Lower lobe of right lung (tissue), 2 donors: ENCODE measurements at regions not wholly inside any gene's neighbourhood (a gene's known extent, or its start where the extent isn't known, plus 50 kb on each side); places are given as distances from the start of the nearest gene placed in this dataset.

Source experiments
- ATAC-seq, 2 donors: fragments of 200-7000 bp; cut with Tn5 transposase; one replicate each; pipeline ENCODE4 v1.9.1; 2020 to 2022; ENCODE audit warnings: mild to moderate bottlenecking in 2 of 2, moderate library complexity in 2 of 2
- DNase-seq: peaks from one replicate; pipeline ENCODE4 v3.0.0-alpha.2; 2020
- H3K27ac ChIP-seq: fragments of 200-600 bp; one replicate; pipeline ENCODE4 v1.8.0; 2022
- H3K27me3 ChIP-seq: fragments of 200-600 bp; one replicate; pipeline ENCODE4 v1.8.0; 2022; ENCODE audit warnings: low read depth
- H3K36me3 ChIP-seq: fragments of 200-600 bp; one replicate; pipeline ENCODE4 v1.8.0; 2022; ENCODE audit warnings: mild to moderate bottlenecking
- H3K4me1 ChIP-seq: fragments of 200-600 bp; one replicate; pipeline ENCODE4 v1.8.0; 2022
- H3K4me3 ChIP-seq: fragments of 200-600 bp; one replicate; pipeline ENCODE4 v1.8.0; 2022; ENCODE audit warnings: mild to moderate bottlenecking
- H3K9me3 ChIP-seq: fragments of 200-600 bp; one replicate; pipeline ENCODE4 v1.8.0; 2022
- CTCF ChIP-seq: fragments of 200-600 bp; IDR thresholded peaks from one replicate; pipeline ENCODE4 v1.8.0; 2022; ENCODE audit warnings: antibody characterized with exemption, mild to moderate bottlenecking
- intact Hi-C: fragments of 100-400 bp; cut with DNase I; formaldehyde crosslinking; loops from one replicate; pipeline ENCODE4 v1.11.0; 2022
- donor health status: DM: no; HTN: yes; CAD: no; lungs with severe emphysema.

DNA sequence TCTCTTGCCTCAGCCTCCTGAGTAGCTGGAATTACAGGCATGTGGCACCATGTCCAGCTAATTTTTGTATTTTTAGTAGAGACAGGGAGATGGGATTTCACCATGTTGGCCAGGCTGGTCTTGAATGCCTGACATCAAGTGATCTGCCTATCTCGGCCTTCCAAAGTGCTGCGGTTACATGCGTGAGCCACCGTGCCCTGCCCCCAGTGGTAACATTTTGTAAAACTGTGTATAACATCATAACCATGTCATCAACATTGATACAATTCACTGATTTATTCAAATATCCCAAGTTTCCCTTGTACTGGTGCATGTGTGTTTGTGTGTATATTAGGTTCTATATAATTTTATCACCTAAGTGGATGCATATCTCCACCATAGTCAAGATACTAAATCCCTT lies 70.0 kb downstream of the PDCL3 start:
- H3K36me3 ChIP-seq, result no peaks in the 10 kb centered on the region
- H3K4me1 ChIP-seq, result no peaks in the 10 kb centered on the region
- DNase-seq, result no peak
- no peak overlapping the region for H3K27ac ChIP-seq
- no peaks in the 10 kb centered on the region for H3K9me3 ChIP-seq
- ATAC-seq, result no peak
- H3K27me3 ChIP-seq, result no peaks in the 10 kb centered on the region
- no peak overlapping the region for H3K4me3 ChIP-seq
- intact Hi-C loops, result no loop called here
- no peak for TF ChIP-seq CTCF

DNA sequence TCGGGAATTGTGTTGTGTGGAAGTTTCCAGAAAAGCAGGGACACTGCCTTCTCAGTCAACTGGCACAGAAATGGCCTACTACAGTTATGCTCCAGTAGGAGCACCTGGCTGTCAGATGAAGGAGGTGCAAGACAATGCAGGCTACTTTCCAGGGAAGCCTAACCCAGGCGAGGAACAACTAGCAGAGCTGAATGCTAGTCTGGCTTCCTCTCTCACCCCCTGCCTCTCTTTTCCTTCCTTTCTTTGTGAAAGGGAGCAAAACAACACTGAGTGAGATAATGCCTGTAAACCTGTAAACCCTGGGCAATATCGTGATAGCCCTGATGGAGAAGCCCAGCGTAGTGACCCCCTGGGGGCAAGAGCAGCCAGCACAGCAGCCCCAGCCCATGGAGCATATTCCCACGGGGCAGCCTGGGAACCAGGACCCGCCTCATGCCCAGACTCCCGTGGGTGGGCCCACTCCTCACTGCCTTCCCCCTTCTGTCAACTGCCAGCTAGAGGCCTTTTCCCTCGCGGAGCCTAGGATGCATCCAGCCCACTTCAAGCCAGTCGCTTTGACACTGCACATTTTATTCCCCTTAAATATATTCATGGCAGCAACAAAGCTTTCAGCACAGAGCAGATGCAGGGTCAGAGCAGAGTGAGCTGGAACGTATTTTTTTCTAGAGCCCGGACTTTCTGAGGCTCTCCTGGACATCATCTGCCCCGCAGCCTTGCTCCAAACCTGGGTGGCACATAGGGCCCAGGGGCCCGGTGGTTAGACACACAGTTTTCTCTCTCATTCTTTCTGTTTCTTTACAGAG lies 77.0 kb downstream of the PDCL3 start:
- no peak for TF ChIP-seq CTCF
- Histone ChIP-seq H3K4me3 (no peak overlapping the region), H3K36me3 (no peaks in the 10 kb centered on the region), H3K27me3 (no peaks in the 10 kb centered on the region), H3K4me1 (no peaks in the 10 kb centered on the region), H3K27ac (no peak overlapping the region), H3K9me3 (no peaks in the 10 kb centered on the region)
- peak; percentile 9 for ATAC-seq
- no peak for DNase-seq
- intact Hi-C loops, result no loop called here

- Histone ChIP-seq H3K4me1 (no peaks in the 10 kb centered on the region), H3K9me3 (no peaks in the 10 kb centered on the region), H3K27me3 (no peaks in the 10 kb centered on the region), H3K4me3 (no peak overlapping the region), H3K27ac (no peak overlapping the region), H3K36me3 (no peaks in the 10 kb centered on the region)
- DNase-seq (no peak), ATAC-seq (peak; percentile 61 to 73)
- intact Hi-C loops, result no loop called here
- no peak for TF ChIP-seq CTCF
These were observed 77.8 kb downstream of the PDCL3 start for GRCh38 chr2:100640431-100641124.

- DNase-seq (no peak), ATAC-seq (no peak)
- intact Hi-C loops, result no loop called here
- H3K4me1 ChIP-seq, result no peaks in the 10 kb centered on the region
- H3K36me3 ChIP-seq, result no peaks in the 10 kb centered on the region
- H3K27me3 ChIP-seq, result no peaks in the 10 kb centered on the region
- no peak overlapping the region for H3K27ac ChIP-seq
- no peak for TF ChIP-seq CTCF
- no peak overlapping the region for H3K4me3 ChIP-seq
- H3K9me3 ChIP-seq, result no peaks in the 10 kb centered on the region
These were observed 78.3 kb downstream of the PDCL3 start for GRCh38 chr2:100641125-100641435.

GRCh38 chr2:100642425-100642824 lies 79.6 kb downstream of the PDCL3 start:
- no peak for DNase-seq
- H3K27ac ChIP-seq, result no peak overlapping the region
- no peaks in the 10 kb centered on the region for H3K9me3 ChIP-seq
- ATAC-seq, result no peak
- TF ChIP-seq CTCF, result no peak
- H3K36me3 ChIP-seq, result no peaks in the 10 kb centered on the region
- intact Hi-C loops, result no loop called here
- no peaks in the 10 kb centered on the region for H3K4me1 ChIP-seq
- no peaks in the 10 kb centered on the region for H3K27me3 ChIP-seq
- H3K4me3 ChIP-seq, result no peak overlapping the region
